ENCODE measurements at regions not wholly inside any gene's neighbourhood (a gene's known extent, or its start where the extent isn't known, plus 50 kb on each side); places are given as distances from the start of the nearest gene placed in this dataset.

DNA sequence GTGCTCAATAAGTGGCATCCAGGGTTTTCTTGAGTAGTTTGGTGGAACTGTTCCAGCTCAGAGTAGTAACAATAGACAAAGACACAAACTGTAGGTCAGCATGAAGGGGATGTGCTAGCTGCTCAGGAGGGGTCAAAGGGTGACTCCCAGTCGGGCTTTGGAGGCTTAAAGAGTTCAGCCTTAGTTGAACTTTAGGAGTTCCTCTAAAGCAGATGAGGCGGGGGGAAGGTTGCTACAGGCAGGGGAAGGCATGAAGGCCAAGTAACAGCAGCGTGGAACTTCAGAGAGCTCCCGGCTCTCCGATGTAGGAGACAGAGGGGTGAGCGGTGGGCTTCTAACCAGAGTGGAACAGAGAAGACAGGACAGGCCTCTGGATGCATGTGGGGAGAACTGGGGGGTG is 115.5 kb upstream of the CD93 start:
- no peak for DNase-seq

DNA sequence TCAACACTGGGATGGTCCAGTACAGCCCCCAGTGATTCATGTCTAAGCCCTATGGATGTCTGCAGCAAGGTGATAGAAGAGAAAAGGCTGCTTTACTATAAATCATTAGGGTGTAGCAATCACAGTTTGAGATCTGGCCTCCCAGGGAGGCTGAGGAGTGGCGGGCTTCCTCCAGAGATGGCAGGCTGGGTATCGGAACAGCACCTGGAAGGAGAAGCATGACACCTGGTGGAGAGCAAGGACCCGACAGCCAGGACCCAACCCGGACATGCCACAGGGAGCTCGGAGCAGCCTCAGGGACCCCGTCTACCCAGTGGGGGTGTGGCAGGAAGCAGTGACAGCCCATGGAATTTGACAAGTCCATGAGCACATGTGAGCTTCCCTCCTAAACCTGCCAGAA is 114.8 kb upstream of the CD93 start:
- DNase-seq, result peak; percentile 5 to 13

DNA sequence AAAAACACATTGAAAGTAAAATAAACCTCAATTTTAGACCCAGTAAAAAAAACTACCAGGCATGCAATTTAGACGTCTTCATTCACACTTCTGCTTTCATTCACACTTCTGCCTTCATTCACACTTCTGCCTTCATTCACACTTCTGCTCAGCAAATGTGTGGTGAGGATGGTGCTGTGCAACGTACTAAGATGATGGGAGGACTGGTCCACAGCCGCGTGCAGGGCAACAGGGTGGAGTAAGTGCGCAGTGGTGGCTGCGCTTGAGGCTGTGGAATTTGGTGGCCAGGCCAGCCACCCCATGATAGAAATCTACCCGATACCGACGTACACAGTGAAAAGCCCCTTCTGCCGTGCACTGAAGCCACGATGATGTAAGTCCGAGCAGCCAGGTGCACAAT is 114.3 kb upstream of the CD93 start:
- DNase-seq, result no peak

DNA sequence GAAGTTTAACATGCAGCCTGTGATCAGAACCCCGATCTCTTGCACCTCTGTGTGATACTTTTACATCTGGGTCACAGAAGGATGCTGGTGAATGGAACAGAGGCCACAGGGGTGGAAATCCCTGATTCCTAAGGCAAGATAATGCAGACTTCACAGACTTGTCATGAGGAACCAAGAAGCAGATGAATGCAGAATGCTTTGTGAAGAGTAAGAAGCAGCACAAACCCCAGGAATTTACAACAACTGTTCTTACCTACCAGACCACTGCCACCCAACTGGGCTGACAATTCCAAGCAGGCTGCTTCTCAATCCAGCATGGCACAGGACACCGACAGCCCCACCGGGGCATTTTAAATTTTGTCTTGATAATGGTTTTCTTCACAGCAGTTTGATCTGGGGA is 113.2 kb upstream of the CD93 start:
- DNase-seq, result no peak

DNA sequence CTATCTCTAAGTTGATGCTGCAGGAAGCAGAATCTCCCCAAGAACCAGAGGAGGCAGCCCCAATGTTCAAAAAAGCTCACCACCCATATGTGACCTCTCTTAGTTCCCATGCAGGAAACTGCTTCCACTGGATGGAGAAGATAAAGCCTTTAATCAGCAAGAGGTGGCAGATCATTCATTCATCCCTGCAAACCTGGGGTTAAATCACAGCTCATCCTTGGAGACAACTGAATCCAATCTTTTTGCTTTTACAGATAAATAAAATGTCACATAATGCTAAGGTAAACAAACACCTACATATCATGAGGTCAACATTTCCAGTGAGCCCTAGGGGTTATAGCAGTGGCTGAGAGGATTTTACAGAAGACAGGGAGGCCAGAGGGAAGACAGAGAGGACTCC is 112.7 kb upstream of the CD93 start:
- no peak for DNase-seq

DNA sequence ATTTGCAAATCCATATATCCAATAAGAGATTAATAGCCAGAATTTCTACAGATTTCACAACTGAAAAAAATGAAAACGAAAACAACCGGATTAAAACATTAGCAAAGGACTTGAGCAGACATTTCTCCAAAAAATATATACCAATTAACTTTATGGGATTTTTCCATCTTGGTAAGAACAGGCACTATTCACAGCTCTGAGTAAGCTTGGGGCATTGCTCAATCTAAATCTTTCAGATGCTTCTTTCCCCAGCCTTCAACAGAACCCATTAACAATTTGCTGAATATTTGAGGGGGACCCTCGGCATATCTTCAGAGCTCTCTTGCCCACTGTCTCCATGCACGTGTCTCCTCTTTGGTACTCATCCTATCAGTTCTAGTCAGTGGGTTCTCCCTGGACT is 111.7 kb upstream of the CD93 start:
- no peak for DNase-seq

DNA sequence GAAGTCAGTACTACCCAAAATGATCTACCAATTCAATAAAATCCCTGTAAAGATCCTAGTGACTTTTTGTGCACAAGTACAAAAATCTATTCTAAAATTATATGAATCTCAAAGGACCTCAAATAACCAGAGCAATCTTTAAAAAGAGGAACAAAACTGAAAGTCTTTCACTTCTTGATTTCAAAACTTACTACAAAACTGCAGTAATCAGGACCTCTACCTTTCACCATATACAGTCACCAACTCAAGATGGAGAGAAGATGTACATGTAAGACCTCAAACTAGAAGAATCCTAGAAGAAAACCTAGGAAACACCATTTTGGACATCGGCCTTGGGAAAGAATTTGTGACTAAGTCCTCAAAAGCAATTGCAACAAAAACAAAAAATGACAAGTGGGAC is 109.5 kb upstream of the CD93 start:
- DNase-seq, result peak; percentile 1 to 29

DNA sequence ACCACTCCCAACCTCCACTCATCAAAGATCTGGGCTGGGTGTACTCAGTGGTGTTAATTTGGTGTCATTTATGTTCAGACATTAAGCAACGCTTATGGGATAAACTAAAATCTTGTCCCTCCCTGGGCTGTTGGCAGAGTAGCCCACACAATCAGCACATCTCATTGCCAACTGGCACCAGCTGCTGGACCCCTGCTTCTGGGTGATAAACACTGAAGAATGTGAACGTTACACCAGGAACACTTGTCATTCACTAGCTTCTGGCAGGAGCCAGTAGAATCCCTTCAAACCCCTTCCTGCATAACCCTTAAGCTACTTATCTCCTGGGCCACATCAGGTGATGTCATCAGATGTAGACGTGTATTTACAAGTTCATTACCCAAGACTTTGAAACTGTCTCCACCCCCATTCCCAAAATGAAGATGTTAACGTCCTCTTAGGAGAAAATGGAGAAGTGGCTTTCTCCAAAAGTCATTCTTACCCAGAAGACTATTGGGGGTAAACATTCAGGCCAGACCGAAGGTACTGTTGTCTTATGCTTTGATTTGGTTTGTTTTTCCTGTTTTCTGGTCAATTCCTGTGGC is 107.8 kb upstream of the CD93 start:
- DNase-seq, result no peak

DNA sequence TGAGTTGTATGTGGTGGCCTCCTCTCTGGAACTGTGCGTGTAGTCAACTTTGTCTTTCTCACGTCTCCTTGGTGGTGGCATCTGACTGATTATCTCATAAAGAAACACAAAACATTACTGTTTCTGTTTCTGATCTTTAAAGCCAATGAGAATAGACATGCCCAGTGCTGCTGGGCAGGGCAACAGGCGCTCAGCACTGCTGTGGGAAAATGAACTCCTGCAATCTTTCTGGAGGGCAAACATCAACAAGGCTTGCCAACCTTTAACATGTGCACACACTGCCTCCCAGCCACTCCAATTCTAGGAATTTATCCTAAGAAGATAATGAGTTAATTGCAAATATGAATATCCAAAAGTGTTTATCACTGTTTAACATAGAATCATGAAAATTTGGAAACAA is 106.3 kb upstream of the CD93 start:
- no peak for DNase-seq

DNA sequence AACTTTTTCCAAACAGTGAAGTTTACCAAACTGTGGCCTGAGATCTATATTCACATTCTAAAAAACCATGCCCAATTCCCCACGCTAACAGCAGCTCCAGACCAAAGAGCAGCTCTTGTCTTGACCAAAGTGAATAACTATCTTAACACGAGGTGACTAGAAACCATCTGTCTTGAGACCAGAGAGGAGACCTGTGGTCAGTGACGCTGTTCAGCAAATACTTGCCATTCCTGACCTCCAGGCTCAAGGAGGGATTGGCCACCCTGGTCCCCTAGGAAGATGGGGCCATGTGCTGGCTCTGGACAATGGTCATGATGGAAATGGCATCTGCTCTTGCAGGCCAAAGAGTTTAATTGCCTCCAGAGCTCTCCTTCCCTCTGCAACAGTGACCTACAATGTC is 104.4 kb upstream of the CD93 start:
- no peak for DNase-seq

DNA sequence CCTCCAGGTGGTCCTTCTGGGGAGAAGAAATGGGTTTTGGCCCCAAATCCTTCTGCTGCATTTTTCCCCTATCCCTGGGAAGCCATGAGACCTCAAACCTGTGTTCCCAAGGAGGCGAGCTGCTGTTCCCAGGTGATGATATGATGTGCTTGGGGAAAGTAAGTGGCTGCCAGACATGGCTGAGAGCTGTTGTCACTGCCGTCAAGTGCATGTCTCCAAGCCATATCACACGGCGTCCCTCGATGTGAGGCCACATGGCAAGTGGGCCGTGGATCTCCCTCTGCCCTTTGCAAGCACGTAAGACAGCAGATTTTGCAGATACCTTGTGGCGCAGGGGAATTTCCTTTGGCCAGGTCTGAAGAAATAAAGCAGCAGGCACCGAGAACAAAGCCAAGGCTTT is 103.7 kb upstream of the CD93 start:
- no peak for DNase-seq

DNA sequence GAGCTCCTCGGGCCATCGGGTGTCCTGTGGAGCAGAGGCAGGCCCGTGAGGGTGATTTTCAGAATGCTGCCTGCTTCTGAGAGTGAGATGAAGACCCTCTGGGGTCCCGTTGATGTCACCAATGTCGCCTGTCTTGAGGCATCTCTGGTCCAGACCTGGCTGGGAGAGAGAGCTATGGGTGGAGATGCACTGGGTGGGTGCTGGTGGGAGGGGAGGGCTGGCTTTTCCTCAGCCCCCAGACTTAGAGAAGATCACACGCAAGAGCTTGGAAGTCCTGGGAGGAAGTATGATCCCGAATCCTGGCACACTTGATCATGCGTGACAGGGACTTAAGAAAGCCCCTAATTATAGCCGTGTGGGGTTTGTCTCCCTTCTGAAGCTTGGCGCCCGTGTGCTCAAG is 103.2 kb upstream of the CD93 start:
- DNase-seq, result no peak

DNA sequence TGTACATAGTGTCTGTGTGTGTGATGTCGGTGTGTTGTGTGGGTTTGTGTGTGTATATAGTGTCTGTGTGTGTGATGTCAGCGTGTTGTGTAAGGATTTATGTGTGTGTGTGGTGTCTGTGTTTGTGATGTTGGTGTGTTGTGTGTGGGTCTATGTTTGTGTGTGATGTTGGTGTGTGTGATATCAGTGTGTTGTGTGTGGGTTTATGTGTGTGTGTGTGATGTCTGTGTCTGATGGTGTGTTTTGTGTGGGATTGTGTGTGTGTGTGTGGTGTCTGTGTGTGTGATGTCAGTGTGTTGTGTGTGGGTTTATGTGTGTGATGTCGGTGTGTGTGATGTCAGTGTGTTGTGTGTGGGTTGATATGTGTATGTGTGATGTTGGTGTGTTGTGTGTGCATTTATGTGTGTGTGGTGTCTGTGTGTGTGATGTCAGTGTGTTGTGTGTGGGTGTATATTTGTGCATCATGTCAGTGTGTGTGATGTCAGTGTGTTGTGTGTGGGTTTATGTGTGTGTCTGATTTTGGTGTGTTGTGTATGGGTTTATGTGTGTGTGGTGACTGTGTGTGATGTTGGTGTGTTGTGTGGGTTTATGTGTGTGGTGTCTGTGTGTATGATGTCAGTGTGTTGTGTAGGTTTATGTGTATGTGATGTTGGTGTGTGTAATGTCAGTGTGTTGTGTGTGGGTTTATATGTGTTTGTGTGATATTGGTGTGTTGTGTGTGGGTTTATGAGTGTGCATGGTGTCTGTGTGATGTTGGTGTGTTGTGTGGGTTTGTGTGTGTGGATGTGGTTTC is 102.4 kb upstream of the CD93 start:
- DNase-seq, result no peak

DNA sequence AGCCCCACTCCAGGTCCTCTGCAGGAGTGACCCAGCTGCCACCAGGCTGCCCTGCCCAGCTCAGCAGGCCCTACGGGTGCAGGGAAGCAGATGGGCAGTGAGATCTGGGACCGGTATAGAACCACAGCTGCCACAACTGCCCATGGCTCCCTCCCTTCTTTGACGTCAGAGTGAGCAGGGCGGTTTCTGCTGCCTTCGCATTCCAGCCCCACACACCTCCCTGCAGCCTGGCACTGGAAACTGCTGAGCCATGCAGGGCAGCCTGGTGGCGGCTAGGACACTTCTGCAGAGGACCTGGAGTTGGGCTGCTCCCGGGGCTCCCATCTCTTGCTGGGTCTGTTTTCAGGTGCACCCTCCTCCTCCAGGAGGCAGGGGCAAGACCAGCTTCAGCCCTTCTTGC is 101.6 kb upstream of the CD93 start:
- no peak for DNase-seq

DNA sequence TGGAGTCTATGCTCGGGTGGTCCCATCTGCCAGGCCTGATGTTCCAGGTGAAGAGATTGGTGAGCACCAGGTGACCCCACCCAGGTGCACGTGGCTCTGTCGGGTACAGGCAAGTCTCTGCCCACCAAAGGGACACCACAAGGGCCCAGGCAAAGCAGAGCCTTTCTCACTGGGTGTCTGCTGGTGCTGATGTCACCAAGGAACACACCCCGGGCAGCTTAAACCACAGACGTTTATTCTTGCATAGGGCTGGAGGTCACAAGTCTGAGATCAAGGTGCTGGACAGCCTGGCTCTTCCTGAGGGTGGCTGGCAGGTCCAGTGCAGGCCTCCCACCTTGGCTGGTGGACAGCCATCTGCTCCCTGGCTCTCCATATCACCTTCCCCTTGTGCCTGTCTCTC is 100.7 kb upstream of the CD93 start:
- DNase-seq, result no peak

DNA sequence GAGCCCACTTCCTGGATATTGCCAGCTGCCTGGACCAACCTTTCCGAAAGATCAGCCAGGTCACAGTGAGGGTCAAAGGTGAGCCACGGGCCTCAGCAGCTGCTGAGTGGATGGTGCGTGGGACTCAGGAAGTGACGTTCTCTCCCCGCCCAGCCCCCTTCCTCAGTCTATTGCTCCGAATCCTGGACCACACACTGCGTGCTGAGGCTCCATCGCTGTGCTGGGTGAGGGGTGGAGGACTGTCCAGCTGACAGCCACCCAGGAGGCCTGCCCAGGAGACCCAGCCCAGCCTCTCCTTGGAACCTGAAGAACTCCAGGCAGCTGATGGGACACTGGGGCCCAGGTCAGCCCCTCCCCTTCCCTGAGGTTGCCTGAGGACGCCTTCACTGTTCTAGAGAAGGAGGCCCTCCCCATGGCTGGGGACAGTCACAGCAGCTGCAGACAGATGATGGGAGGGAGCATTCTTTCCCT is 94.4 kb upstream of the CD93 start:
- DNase-seq, result no peak

DNA sequence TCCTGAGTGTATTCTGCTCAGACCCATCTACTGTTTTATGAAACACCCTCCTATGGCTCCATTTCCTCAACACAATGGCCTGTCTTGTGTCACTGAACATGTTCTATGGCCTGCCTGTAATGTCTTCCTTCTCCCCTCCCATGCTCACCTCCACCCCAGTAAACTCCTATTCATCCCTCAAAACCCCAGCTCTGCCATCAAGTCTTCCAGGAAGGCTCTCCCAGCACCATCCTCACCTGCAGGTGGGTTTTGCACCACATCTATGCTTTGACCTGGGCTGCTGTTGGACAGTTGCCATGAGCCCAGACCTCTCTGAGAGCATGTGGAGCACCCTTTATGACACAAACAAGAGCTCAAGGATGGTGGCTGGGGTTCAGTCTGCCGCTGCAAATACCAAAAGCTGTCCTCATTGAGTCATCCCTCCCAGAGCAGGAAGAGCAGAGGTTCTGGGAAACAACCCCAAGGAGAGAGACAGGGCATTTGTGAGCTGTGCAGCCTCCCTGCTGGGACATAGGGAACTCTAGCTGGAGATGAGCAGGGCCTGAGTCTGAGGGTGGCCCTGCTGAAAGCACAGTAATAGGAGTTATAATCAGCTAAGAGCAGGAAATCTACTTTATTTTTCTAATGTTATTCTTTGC is 93.8 kb upstream of the CD93 start:
- DNase-seq, result no peak

DNA sequence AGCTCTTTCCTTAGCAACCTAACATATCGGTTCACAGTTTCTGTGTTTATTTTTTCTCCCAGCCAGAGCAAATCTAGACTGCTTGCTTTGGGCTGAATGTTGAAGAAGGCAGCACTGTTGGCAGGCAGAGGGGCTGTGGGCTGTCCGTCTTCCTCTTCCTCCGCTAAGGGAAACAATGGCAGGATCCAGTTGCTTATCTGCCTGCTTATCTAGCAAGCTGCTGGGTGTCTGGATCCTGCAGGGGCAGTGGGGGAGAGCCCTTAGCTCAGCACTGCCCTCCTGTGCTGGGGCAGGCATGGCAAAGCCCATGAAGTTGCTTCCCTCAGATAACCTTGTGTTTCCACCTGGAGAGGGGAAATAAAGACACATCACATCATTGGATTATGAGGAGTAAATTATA is 92.7 kb upstream of the CD93 start:
- peak; percentile 58 to 85 for DNase-seq

DNA sequence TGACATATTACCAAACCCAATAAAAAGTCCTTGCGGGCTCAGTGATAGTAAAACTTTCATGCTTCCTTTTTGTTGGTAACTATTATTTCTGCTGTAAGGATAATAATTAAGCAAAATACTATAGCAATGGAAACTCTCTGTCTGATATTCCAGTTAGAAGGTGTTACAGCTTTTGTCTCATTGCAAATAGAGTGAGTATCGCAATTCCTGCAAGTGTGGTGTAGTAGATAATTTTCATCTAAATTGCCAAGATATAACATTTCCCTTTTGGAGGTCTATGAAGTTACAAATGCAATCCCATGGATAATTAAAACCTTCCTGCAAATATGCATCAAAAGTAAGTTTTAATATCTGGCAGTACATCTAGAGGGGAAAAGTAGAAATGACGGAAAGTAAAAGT is 88.7 kb upstream of the CD93 start:
- DNase-seq, result no peak

DNA sequence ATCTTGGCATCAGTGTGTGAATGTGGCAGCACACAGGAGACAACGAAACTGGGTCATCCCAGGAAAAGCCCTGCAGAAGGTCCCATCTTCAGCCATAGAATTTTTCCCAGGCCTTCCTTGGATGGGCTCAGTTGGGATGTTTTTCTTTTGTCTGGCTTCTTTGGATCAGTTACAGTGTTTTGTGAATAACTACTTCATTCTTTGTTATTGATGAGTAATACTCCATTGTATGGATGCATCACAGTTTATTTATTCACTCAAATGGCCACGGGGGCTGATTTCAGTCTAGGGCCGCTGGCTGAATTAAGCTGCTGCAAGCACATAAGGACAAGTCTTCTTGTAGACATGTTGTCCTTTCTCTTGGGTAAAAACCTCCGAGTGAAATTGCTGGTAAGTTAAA is 81.3 kb upstream of the CD93 start:
- DNase-seq, result no peak

DNA sequence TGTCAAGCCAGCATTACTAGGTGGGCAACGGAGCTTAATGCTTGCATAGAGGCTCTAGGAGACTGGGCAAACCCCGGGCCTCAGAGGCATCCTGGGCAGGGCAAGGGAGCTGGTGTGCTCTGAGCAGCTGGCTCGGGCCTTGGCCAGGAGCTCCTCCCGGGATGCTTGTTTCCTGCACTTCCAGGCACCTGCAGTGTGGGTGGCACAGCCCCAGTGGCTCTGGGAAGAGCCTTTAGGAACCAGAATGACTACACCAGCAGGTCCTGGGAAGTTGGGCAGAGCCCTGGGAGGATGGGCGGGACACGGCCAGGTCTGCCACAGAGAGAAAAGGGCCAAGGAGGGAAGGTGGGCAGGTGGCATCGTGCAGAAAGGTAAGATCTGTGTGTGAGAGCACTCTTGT is 80.4 kb upstream of the CD93 start:
- no peak for DNase-seq

DNA sequence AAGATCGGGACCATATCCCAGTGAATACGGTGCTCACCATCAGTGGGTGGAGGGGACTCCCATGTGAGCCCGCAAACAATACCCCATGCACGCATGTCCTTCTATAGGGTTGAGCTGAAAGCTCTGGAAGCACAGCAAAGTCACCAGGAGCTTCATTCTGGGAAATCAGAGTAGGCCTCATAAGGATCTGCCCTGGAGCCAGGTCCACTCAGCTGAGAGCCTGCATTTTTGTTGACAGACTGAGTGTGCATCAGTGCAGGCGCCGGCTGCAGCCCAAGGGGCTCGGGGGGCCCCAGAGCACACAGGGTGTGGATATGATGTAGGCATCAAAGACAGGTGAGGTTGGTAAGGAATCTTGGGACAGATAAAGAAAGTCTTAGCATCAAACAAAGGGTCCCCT is 79.8 kb upstream of the CD93 start:
- no peak for DNase-seq

DNA sequence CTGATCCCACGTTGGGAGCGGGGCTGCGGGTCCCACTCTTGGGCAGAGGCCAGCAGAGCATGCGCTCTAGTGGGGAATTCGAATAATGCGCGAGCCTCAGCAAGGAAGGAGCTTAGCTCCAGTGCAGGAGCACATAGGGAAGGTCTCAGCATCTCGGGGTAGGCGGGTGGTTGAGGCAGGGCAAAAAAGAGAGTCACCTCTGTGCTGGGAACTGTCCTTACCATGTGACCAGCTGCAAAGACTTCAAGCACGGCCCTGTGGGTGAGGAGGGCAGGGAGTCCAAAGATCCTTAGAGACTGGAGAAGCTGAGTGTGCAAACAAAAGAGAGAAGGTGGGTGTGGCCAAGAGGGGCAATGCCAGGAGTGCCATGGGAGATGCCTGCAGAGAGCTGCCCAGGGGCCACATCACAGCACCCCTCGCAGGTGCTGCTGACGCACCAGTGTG is 79.2 kb upstream of the CD93 start:
- DNase-seq, result no peak

DNA sequence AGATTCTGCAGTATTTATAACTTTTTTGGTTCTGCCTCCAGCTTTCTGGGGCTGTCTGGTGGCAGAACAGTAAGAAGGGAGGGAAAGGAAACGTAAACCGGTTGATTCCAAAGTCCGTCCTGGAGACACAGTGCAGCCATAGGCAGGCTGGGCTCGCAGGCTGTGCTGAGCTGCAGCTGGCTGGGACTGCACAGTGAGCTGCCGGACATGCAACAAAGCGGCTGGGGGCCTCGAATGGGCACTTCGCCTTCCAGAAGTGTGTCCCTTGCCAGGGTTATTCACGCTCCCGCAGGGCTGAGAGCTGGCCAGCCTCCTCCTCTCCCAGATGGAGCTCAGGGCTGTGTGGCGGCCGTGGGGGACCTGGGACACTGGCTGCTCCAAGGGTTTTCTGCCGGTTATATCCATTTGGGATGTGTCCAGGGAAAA is 78.1 kb upstream of the CD93 start:
- DNase-seq, result no peak
